ENCODE measurements at regions not wholly inside any gene's neighbourhood (a gene's known extent, or its start where the extent isn't known, plus 50 kb on each side); places are given as distances from the start of the nearest gene placed in this dataset.
"Not testable (repeated sequence)": the region's sequence is repeated elsewhere in the genome, so short reads cannot be mapped to it uniquely, and the experiment has no call there.

DNA sequence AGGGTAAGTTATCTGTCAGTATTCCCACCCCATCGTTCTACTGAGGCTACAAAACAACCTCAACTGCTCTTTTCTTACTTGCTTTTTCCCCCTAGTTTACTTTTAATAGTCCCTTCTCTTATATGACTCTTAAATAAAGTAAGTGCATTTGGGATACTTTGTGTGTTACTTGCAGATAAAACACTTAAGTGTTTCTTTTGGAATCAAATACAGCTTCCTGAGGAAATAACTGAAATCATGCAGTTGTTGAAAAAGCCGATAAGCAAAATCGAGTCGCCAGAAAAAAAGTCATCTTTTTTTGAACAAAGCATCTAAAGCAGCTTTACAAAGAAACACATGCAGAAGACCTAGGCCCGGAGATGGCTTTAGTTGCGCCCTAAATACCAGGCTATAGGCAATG is 53.5 kb upstream of the EPB41L4A start:
- DNase-seq = no peak

DNA sequence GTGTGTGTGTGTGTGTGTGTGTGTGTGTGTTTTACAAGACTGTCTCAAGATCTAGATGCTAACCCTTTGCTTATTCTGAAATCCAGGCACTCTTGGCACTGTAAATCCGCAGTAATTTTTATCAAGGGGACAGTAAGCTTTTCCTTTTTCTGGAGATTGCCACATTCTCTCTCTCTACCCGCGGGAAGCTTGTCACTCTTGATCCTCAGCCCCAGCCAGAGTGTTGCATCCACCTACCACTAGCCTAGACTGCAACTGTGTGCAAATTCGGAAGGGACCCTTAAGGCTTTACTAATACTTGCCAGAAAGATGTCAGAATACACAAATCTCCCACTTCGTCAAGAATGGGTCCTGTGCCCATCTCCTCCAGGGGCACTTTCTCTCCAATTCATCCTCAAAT is 54.9 kb upstream of the EPB41L4A start:
- DNase-seq = no peak

DNA sequence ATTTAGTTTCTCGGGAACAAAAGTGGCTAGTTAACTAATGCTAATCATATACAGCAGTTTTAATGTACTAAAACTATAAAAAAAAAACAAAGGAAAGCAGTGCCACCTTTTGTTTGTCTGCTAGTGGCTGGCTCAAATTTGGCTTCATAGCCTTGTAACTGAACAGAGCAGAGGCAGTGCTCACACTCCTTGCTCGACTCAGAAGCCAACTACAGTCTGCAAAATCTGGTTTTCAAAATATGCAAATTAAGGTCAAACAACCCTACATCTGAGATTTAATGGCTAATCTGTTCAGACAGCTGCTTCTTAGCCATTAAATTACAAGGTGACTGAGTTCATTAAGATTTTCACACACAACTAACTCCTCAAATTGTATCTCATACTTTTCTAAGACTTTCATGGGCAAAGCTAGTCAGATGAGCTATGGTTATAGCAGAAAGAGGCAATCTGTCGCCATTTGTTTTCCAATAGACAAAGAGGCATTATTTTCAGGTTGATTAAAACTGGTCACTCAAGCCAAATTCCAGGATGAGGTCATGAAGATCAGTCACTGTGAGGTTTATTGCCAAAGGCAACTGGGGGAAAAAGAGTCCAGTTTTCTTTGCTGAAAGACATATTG is 56.8 kb upstream of the EPB41L4A start:
- peak; percentile 58 for DNase-seq

DNA sequence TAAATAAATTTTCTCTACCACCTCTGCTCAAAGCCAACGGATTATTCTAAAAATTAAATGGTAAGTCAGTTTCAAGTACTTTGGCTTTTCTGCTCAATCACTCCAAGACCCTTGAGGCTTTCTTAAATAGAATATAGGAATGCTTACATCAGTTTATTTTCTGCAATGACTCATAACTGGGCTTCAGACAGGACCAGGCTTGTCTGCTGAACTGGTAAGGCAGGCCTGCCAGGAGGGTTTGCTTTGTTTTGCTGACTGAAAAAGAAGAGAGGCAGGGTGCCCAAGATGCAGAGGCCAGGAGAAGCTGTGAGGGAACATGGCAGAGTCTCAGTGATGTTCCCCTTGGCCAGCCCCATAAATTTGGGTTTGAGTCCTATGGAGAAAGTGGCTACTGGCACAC is 60.3 kb upstream of the EPB41L4A start:
- DNase-seq = no peak

DNA sequence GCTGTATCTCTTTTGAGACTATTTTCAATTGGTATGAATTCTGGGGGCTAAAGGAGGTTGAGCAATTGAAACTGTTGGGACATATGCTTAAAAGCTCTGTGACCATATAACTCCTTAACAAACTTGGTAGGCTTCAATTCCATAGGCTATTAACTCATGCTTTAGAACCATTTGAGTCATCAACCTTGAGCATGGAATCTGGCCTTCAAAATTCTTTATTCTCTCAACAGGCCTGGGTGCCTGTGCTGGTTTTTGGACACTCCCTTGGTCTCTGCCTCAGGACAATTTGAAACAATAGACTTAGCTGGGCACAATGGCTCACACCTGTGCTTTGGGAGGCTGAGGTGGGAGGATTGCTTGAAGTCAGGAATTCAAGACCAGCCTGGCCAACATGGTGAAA is 61.4 kb upstream of the EPB41L4A start:
- no peak for DNase-seq

DNA sequence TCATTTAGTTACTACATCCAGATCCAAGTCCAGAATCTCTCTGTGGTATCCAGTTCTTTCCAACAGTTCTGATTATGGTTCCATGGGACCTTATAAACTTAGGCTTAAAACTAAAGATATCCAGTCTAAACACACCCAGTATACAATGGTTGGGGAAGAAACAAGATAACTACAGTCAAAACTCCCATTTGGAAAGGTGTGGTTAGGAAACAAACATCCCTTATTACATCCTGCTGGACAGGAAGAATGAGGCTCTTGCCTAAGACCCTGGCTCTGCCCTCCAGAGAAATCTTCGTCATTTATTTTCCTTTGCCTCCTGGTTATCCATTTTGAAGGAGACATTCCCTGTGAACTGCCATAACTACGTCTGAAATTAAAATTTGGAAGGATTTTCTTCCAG is 64.6 kb upstream of the EPB41L4A start:
- no peak for DNase-seq

DNA sequence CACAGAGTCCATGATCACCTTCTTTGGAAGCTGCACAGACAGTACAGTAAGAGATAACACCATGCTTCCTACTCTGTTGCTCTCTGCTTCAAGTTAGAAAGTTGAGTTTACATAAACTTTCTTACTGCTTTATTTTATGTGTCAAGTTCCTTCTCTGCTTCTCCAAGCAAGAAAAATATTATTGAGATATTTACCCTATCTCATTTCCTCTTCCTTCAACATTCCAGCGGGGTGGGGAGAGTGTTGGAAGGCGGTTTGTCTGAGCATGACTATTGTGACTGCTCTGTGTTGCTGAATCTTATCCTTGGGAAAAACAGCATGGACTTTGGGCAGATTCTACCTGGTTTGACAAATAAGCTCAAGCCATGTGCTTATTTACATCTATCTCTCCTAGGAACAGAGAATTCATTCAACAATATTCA is 66.9 kb upstream of the EPB41L4A start:
- no peak for DNase-seq

DNA sequence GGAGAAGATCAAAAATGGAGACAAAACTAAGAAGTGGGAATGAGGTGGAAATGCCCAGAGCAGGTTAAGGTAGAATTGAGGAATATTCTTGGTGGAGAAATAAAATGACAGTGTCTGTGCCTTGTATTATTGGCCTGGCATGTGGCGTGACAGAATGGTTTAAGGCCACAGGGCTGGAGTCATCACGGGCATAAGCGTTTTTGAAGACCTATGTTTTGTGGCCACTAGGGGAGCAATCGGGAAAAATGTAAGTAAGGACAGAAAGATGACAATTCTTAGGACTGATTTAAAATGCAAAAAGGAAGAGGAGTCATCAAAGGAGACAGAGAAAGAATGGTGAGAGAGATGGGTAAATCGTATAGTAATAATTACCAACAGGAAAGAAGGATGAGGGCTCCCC is 72.2 kb upstream of the EPB41L4A start:
- DNase-seq = peak; percentile 25

DNA sequence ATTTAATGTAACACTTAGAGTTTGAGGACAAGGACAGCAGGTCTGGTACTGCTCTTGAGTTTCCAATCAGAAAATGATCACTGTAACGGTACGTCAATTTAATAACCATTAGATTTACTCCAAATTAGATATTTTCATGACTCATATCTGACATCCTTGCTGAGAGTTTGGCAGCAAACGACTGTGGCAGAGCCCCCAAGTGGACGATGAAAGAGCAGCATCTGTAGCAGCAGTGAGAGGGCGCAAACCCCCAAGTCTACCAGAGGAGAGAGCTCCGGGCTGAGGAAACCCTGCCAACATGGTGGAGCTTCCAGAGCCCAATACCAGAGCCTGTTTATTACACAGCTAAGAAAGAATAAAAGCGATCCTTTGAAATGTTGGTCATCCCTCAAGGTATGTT is 73.2 kb upstream of the EPB41L4A start:
- peak; percentile 90 for DNase-seq

DNA sequence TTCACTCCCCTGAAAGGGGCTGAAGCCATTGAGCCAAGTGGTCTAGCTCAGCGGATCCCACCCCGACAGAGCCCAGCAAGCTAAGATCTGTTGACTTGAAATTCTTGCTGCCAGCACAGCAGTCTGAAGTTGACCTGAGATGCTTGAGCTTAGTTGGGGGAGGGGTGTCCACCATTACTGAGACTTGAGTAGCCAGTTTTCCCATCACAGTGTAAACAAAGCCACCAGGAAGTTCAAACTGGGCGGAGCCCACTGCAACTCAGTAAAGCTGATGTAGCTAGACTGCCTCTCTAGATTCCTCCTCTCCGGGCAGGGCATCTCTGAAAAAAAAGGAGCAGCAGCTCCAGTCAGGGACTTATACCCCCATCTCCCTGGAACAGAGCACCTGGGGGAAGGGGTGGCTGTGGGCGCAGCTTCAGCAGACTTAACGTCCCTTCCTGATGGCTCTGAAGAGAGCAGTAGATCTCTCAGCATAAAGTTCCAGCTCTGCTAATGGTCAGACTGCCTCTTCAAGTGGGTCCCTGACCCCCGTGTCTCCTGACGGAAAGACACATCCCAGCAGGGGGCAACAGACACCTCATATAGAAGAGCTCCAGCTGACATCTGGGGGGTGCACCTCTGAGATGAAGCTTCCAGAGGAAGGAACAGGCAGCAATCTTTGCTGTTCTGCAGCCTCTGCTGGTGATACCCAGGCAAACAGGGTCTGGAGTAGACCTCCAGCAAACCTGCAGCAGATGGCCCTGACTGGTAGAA is 84.8 kb upstream of the EPB41L4A start:
- DNase-seq = not testable (repeated sequence)

DNA sequence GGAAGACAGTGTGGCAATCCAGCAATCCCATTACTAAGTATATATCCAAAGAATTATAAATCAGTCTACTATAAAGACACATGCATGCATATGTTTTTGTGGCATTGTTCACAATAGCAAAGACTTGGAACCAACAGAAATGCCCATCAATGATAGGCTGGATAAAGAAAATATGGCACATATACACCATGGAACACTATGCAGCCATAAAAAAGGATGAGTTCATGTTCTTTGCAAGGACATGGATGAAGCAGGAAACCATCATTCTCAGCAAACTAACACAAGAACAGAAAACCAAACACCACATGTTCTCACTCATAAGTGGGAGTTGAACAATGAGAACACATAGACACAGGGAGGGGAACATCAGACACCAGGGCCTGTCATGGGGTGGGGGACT is 90.0 kb upstream of the EPB41L4A start:
- DNase-seq = not testable (repeated sequence)

DNA sequence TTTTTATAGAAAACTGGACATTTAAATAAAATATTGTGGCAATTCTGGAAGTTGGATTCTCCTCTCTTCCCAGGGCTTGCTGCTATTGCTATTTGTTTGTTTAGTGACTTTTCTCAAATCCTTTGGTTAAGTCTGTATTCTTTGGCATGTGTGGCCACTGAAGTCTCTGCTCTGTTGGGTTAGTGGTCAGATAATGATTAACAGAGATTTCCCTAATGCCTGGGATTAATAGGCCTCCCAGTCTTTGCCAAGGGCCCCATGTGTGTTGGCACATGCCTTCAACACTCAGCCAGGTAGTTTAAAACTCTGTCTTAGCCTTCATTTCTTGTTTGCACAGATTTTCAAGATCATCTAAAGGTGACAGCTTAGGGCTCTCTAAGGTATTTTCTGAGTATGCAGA is 92.8 kb upstream of the EPB41L4A start:
- DNase-seq = no peak

DNA sequence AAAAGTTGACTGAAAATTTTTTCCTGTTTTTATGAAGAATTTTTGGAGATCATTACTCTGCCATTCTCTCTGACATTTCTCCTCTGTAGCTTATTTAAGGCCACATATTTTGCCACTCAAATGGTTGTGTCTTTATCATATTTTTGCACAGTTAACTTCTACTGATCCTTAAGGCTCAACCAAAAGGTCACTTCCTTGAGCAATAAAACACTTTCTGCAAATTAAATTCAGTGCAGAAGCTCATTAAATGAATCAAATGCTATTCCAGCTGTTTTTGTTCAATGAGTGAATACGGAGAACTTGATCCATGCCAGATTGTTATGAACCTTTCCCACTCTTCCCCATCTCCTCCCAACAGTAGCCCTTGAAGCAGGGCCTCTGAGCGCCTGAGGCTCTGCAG is 93.8 kb upstream of the EPB41L4A start:
- no peak for DNase-seq

DNA sequence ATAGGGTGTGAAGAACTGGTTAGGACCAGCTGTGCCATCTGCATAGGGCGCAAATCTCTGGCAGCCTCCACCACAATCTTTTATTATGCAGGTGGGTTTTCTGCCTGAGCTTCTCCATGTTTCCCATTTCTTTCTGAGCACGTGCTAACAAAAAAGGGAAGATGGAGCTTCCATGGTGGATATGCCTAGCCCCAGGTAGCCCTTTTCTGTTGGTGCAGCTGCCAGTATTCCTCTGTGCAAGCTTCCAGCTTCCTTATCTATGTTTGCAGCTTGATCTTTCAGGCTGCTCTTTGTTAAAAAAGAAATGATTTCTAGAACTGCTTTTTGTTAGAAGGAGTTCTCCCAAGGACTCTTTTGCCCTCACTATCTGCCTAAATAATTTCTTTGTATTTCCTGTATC is 95.0 kb upstream of the EPB41L4A start:
- DNase-seq = peak; percentile 76

DNA sequence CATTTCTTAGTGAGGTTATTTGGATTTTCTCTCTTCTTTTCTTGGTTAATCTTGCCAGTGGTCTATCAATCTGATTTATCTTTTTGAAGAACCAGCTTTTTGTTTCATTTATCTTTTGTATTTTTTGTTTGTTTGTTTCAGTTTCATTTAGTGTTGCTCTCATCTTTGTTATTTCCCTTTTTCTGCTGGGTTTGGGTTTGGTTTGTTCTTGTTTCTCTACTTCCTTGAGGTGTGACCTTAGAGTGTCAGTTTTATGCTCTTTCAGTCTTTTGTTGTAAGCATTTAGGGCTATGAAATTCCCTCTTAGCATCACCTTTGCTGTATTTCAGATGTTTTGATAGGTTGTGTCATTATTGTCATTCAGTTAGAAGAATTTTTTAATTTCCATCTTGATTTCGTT is 101.4 kb upstream of the EPB41L4A start:
- peak; percentile 55 for DNase-seq

DNA sequence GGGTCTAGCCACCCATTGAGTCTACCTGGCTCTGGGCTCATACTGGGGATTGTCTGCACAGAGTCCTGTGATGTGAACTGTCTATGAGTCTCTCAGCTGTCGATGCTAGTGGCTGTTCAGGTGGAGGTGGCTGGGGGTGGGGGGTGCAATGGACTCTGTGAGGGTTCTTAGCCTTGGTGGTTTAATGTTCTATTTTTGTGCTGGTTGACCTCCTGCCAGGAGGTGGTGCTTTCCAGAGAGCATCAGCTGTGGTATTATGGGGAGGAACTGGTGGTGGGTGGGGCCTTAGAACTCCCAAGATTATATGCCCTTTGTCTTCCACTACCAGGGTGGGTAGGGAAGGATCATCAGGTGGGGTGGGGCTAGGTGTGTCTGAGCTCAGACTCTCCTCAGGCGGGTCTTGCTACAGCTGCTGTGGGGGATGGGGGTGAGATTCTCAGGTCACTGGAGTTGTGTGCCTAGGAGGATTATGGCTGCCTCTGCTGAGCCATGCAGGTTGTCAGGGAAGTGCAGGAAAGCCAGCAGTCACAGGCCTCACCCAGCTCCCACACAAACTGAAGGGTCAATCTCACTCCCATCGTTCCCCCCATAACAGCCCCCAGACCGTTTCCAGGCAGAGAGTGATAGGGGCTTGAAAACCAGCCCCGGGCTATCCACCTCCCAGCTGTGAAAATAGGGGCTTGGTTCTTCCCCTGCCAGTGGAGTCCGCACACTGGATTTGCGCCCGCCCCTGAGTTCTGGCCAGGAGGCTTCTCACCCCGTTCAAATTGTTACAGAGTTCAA is 104.0 kb upstream of the EPB41L4A start:
- peak; percentile 20 for DNase-seq

DNA sequence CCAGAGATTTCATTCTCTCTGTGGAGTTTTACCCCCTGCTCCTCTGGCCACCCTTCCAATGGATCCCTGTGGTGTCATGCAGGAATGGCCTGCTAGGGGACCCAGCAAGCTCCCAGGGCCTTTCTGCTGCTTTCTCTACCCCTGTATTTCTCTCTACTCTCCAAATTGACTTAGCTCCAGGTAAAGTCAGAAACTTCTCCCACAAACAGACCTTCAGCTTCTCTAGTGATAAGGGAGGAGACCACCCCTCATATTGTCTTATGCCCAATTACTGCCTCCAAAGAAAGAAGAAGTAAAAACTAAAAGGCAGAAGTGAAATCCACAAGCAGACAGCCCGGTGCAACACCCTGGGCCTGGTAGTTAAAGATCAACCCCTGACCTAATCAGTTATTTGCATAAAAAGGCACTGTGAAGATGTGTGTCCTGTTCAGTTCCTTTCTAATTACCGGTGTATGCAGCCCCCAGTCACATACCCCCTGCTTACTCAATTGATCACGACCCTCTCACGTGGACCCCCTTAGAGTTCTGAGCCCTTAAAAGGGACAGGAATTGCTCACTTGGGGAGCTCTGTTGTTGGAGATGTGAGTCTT is 104.7 kb upstream of the EPB41L4A start:
- DNase-seq = peak; percentile 9

DNA sequence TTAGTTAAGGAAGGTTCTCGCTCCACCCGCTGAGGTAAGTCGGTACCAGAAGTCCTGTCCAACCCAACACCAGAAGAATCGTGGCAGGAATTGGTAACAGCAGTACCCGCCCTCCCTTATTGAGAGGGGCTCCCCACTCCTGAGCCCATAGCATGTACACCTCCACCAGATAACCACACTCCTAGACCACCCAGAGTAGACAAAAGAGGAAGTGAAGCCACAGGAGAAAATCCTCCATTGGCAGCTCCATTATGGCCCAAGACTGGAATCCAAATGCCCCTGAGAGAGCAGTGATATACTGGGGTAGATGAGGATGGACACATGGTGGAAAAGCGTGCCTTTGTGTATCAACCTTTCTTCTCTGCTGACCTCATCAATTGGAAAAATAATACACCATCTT is 106.1 kb upstream of the EPB41L4A start:
- DNase-seq = no peak

DNA sequence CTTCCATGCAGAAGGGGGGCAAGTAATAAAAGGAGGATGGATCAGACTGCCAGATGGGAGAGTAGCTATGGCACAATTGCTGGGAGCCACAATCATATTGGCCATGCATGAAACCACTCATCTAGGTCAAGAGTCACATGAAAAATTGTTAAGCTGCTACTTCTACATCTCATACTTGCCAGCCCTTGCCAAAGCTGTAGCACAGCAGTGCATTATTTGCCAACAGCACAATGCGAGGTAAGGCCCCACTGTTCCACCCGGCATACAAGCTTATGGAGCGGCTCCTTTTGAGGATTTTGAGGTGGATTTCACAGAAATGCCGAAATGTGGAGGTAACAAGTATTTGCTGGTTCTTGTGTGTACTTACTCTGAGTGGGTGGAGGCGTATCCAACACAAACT is 109.9 kb upstream of the EPB41L4A start:
- DNase-seq = no peak

DNA sequence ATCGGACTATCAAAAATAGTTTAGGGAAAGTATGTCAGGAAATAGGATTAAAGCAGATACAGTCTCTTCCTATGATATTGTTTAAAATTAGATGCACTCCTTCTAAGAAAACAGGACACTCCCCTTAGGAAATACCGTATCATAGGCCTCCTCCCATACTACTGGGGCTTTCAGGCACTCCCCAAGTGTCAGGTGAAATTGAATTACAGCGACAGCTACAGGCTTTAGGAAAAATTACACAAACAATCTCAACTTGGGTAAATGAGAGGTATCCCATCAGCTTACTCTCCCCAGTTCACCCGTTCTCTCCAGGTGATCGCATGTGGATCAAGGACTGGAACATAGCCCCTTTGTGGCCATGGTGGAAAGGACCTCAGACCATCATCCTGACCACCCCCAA is 110.4 kb upstream of the EPB41L4A start:
- DNase-seq = peak; percentile 52

DNA sequence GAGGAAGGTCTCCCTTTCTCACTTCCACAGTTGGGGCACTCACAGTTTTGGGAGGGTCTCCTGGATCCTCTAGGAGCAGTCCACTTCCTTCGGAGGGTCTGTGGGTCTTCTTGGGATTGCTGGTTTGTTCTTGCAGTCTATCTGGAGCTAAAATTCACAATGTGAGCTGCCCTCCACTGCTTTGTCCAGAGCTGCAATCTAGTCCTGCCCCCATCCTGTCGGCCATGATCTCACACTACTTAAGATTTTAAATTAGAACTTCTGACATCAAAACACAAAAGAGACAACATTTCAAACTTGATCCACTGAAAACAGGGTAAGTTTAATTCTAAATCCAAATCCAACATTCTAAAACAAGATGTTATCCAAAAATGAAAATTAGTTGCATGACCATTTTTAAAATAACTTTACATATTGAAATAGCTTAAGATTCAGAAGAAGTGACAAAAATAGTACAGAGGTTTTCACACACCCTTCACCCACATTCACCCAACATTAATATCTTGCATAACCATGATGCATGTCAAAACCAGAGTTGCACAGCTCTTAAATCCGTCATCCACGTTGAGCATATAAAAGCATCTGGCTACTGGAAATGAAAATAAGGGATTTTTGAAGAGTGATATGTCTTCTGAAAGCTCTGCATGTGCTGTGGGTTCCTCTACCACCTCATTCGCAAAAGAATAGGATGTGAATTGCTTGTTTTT is 113.7 kb upstream of the EPB41L4A start:
- no peak for DNase-seq

DNA sequence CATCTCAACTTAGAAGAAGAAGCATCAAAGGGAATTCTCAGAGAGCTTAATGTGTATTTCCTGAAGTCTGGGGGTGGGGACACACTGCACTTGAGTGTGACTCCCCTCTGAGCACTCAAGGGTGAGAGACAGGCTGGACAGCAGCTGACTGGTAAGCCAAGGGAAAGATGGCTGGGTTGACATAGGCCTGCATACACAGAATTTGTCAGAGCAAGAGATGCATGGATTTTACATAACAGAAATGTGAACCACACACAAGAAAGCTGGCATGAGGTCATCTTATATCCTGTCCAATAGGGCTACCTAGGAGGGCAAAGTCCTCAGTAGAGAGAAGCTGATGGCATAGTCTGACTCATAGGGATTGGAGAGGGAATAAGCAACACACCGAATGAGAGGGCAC is 114.3 kb upstream of the EPB41L4A start:
- DNase-seq = no peak

DNA sequence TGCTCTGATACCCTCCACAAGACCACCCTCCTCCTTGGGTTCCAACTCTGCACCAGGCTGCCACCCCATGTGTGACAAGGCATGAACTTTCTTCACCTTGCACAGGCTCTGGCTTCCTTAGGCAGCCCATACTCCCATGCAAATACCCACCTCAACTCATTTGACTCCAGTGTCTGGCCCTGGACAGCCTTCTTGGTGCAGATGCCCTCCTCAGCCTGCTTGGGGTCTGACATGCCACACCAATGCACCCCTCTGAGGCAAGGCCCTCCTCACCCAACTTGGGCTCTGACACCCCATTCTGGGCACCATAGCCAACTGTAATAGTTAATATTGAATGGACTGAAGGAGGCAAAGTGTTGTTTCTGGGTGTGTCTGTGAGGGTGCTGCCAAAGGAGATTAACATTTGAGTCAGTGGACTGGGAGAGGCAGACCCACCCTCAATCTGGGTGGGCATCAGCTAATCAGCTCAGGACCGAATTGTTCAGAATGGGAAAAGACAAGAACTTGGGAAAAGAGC is 115.0 kb upstream of the EPB41L4A start:
- DNase-seq = no peak

Measured in OCI-M1 (cell line).